NB4 (cell line): ENCODE measurements at regions not wholly inside any gene's neighbourhood (a gene's known extent, or its start where the extent isn't known, plus 50 kb on each side); places are given as distances from the start of the nearest gene placed in this dataset.

ENCODE experiments used
- CTCF ChIP-seq: IDR thresholded peaks from one replicate; pipeline ENCODE4 v1.5.1; 2012; ENCODE audit warnings: low read depth, low read length
- MYC ChIP-seq: IDR thresholded peaks from 2 replicates; pipeline ENCODE4 v1.6.1; 2011; ENCODE audit warnings: low read depth, low read length
- POLR2A ChIP-seq: IDR thresholded peaks from 2 replicates; pipeline ENCODE4 v1.6.1; 2011; ENCODE audit warnings: mild to moderate bottlenecking; ENCODE audit not compliant: insufficient read length; ENCODE audit errors: extremely low read depth

- TF ChIP-seq CTCF, result no peak
- TF ChIP-seq POLR2A, result no peak
- no peak for TF ChIP-seq MYC
These were observed 181.6 kb upstream of the RORA start for GRCh38 chr15:61410662-61411061.
